HCT116 (cell line): ENCODE measurements at regions not wholly inside any gene's neighbourhood (a gene's known extent, or its start where the extent isn't known, plus 50 kb on each side); places are given as distances from the start of the nearest gene placed in this dataset.

Experiments used
- CTCF ChIP-seq, 3 experiments: fragments of 200-600 bp in 1 of 3; sonication (generic) in 1 of 3; IDR thresholded peaks in 2 of 3; conservative IDR thresholded peaks in 1 of 3; 2 replicates each; pipeline ENCODE4 v1.5.1; 2012 to 2017; ENCODE audit warnings: low read depth in 2 of 3, low read length in 2 of 3, antibody characterized with exemption in 1 of 3, borderline replicate concordance in 1 of 3, control low read depth in 1 of 3, mild to moderate bottlenecking in 1 of 3, mixed read lengths in 1 of 3, mixed run types in 1 of 3, moderate library complexity in 1 of 3; ENCODE audit not compliant: insufficient read depth in 1 of 3
- EZH2 ChIP-seq: fragments of 200-600 bp; sonication (generic); IDR thresholded peaks from 2 replicates; pipeline ENCODE4 v1.6.1; 2017; ENCODE audit warnings: antibody characterized with exemption, mixed run types
- JUND ChIP-seq: IDR thresholded peaks from 2 replicates; pipeline ENCODE4 v1.6.1; 2012
- POLR2A ChIP-seq: IDR thresholded peaks from 2 replicates; pipeline ENCODE4 v1.7.0; 2011; ENCODE audit warnings: borderline replicate concordance; ENCODE audit not compliant: insufficient read depth, insufficient read length; ENCODE audit errors: extremely low read depth
- POLR2AphosphoS5 ChIP-seq: IDR thresholded peaks from 2 replicates; pipeline ENCODE4 v1.6.1; 2011; ENCODE audit warnings: mild to moderate bottlenecking, low read depth, low read length, moderate library complexity
- ZNF274 ChIP-seq: fragments of 200-500 bp; sonication (Bioruptor generic); IDR thresholded peaks from 2 replicates; pipeline ENCODE4 v1.6.1; 2014; ENCODE audit warnings: mild to moderate bottlenecking, low read depth, low read length, inconsistent platforms
- TF ChIP-seq, protein P1 (sequence below): IDR thresholded peaks from 2 replicates; pipeline ENCODE4 v1.6.1; 2012; ENCODE audit warnings: low read depth

DNA sequence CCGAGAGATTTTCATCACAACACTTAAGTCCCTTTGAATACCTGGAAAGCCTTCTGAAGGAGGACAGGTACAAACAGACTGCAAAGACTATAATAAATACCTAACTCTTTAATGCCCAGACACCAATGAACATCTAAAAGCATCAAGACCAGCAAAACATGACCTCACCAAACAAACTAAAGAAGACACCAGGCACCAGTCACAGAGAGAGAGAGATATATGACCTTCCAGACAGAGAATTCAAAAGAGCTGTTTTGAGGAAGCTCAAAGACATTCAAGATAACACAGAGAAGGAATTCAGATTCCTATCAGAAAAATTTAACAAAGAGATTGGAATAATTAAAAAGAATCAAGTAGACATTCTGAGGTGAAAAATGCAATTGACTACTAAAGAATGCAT lies 50.6 kb upstream of the ACADM start:
- TF ChIP-seq CTCF (IDR thresholded peaks at IDR 0.05 in 2 of 3, conservative IDR thresholded peaks at IDR 0.05 in 1 of 3; ENCODE audit: borderline replicate concordance in 1 of 3, insufficient read depth in 1 of 3, low read depth in 2 of 3, low read length in 2 of 3) (no peak), POLR2AphosphoS5 (no peak), ZNF274 (no peak), EZH2 (no peak), JUND (no peak), POLR2A (no peak)
- TF ChIP-seq, protein P1, sequence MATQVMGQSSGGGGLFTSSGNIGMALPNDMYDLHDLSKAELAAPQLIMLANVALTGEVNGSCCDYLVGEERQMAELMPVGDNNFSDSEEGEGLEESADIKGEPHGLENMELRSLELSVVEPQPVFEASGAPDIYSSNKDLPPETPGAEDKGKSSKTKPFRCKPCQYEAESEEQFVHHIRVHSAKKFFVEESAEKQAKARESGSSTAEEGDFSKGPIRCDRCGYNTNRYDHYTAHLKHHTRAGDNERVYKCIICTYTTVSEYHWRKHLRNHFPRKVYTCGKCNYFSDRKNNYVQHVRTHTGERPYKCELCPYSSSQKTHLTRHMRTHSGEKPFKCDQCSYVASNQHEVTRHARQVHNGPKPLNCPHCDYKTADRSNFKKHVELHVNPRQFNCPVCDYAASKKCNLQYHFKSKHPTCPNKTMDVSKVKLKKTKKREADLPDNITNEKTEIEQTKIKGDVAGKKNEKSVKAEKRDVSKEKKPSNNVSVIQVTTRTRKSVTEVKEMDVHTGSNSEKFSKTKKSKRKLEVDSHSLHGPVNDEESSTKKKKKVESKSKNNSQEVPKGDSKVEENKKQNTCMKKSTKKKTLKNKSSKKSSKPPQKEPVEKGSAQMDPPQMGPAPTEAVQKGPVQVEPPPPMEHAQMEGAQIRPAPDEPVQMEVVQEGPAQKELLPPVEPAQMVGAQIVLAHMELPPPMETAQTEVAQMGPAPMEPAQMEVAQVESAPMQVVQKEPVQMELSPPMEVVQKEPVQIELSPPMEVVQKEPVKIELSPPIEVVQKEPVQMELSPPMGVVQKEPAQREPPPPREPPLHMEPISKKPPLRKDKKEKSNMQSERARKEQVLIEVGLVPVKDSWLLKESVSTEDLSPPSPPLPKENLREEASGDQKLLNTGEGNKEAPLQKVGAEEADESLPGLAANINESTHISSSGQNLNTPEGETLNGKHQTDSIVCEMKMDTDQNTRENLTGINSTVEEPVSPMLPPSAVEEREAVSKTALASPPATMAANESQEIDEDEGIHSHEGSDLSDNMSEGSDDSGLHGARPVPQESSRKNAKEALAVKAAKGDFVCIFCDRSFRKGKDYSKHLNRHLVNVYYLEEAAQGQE: no peak
